ENCODE measurements at regions not wholly inside any gene's neighbourhood (a gene's known extent, or its start where the extent isn't known, plus 50 kb on each side); places are given as distances from the start of the nearest gene placed in this dataset.

DNA sequence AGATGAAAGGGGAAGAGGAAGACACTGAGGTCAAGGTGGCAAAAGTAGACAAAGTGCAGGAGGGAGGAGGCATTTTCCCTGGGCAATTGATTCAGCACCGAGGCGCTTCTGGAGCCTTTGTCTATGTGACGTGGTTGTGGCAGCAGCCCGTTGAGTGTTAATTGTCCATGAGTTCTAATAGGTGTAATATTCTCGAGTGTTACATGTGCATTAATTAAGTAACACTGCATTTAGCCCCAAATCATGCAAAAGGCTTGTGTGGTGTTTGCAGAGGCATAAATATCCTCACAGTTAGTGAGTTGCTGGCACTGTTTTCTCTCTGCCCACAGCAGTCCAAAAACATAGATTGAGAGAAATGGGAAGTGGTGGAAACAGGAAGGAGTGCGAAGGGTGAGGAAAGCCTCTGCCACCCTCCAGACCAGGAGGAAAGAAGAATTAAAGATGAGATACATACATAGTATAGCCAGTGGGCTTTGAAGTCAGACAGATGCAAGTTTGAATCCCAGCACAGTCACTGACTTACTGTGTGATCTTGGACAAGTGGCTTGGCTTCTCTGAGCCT is 361.2 kb downstream of the MN1 start:
- no peak overlapping the region for H2AFZ ChIP-seq (ENCODE audit: low read length)
- H3K27ac ChIP-seq (ENCODE audit: insufficient read length, low read depth, low read length) = no peak overlapping the region
- DNase-seq = no peak
- TF ChIP-seq, protein P1, sequence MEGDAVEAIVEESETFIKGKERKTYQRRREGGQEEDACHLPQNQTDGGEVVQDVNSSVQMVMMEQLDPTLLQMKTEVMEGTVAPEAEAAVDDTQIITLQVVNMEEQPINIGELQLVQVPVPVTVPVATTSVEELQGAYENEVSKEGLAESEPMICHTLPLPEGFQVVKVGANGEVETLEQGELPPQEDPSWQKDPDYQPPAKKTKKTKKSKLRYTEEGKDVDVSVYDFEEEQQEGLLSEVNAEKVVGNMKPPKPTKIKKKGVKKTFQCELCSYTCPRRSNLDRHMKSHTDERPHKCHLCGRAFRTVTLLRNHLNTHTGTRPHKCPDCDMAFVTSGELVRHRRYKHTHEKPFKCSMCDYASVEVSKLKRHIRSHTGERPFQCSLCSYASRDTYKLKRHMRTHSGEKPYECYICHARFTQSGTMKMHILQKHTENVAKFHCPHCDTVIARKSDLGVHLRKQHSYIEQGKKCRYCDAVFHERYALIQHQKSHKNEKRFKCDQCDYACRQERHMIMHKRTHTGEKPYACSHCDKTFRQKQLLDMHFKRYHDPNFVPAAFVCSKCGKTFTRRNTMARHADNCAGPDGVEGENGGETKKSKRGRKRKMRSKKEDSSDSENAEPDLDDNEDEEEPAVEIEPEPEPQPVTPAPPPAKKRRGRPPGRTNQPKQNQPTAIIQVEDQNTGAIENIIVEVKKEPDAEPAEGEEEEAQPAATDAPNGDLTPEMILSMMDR (conservative IDR thresholded peaks at IDR 0.05) = no peak
- no peaks in the 10 kb centered on the region for H3K9me3 ChIP-seq (ENCODE audit: control insufficient read depth, low read depth, low read length)
- no peaks in the 10 kb centered on the region; a peak in 1 of 5 replicates for H3K9me3 Mint-ChIP-seq
- H3K4me3 Mint-ChIP-seq = no peak overlapping the region
- H3K36me3 Mint-ChIP-seq (ENCODE audit: insufficient read depth in 1 of 3, low read depth in 3 of 3) = no peaks in the 10 kb centered on the region
- H3K4me1 ChIP-seq (ENCODE audit: insufficient read depth, low read length) = no peaks in the 10 kb centered on the region; the same call in 1 of the 2 replicates
- H3K79me1 ChIP-seq (ENCODE audit: insufficient read depth, low read depth, low read length, poor library complexity, severe bottlenecking) = no peaks in the 10 kb centered on the region
- H3K23ac ChIP-seq (ENCODE audit: insufficient read length, low read depth, low read length) = no peak overlapping the region
- H3K4ac ChIP-seq (ENCODE audit: low read depth, low read length) = no peak overlapping the region
- H3K79me2 ChIP-seq (ENCODE audit: insufficient read depth, low read length) = no peaks in the 10 kb centered on the region
- no peak overlapping the region for H2BK5ac ChIP-seq (ENCODE audit: insufficient read length, low read length)
- no peak overlapping the region for H2AK5ac ChIP-seq (ENCODE audit: insufficient read length, low read length)
- peaks cover 7% of the 10 kb centered on the region for H4K20me1 ChIP-seq (ENCODE audit: control insufficient read depth, insufficient read depth, insufficient read length)
- H4K91ac ChIP-seq (ENCODE audit: insufficient read length, low read depth, low read length) = no peak overlapping the region
- H3K27me3 ChIP-seq (ENCODE audit: insufficient read depth, low read length) = no peaks in the 10 kb centered on the region
- no peak overlapping the region for H3K14ac ChIP-seq (ENCODE audit: insufficient read depth, low read length)
- no peak overlapping the region for H4K8ac ChIP-seq (replicated peaks; ENCODE audit: insufficient read length, low read depth, low read length)
- H3K4me2 ChIP-seq (ENCODE audit: insufficient read depth, insufficient read length, low read length) = no peak overlapping the region
- no peaks in the 10 kb centered on the region for H3K23me2 ChIP-seq (ENCODE audit: insufficient read length, low read depth, low read length, poor library complexity, severe bottlenecking)
- H3K9ac ChIP-seq (ENCODE audit: extremely low read depth, insufficient read length, low read length) = no peak overlapping the region
- H2BK12ac ChIP-seq (ENCODE audit: insufficient read length, low read depth, low read length) = no peak overlapping the region
- no peak overlapping the region for H3K27ac Mint-ChIP-seq
- no peak overlapping the region for H3T11ph ChIP-seq (ENCODE audit: low read length)
- H3K18ac ChIP-seq (ENCODE audit: insufficient read length, low read depth, low read length) = no peak overlapping the region
- no CpG with 5 or more reads among the region's 6 CpGs for WGBS (ENCODE audit: extremely low coverage, insufficient read length, low lambda C conversion rate)
- H2BK15ac ChIP-seq (ENCODE audit: low read depth, low read length) = no peak overlapping the region
- H4K5ac ChIP-seq (ENCODE audit: insufficient read length, low read depth, low read length) = no peak overlapping the region
- H2BK20ac ChIP-seq (ENCODE audit: low read depth, low read length, poor library complexity, severe bottlenecking) = no peak overlapping the region
- no peak overlapping the region for H2BK120ac ChIP-seq (ENCODE audit: low read depth, low read length, poor library complexity, severe bottlenecking)
- H3K4me1 Mint-ChIP-seq = peaks cover 42 to 61% of the 10 kb centered on the region in 2 experiments
- no peaks in the 10 kb centered on the region; the same call in 1 of the 2 replicates for H3K27me3 Mint-ChIP-seq (ENCODE audit: low read depth)
- no peak overlapping the region for H3K56ac ChIP-seq (ENCODE audit: insufficient read length, low read depth, low read length)
